PC-3 (cell line): ENCODE measurements at regions not wholly inside any gene's neighbourhood (a gene's known extent, or its start where the extent isn't known, plus 50 kb on each side); places are given as distances from the start of the nearest gene placed in this dataset.
A peak's percentile ranks its signal among the peaks of the same experiment; 100 is the strongest.
"Not testable (repeated sequence)": the region's sequence is repeated elsewhere in the genome, so short reads cannot be mapped to it uniquely, and the experiment has no call there.

Experiments used
- ATAC-seq: fragments of 200-7000 bp; cut with Tn5 transposase; 2 replicates; pipeline ENCODE4 v1.9.1; 2020; ENCODE audit warnings: mild to moderate bottlenecking, moderate library complexity
- BruUV-seq: library from RNA; stranded (reverse); fragments of 400-500 nt; replicated peaks from 2 replicates; lab custom pipeline; 2021; lab: Mats Ljungman, UMichigan
- CTCF ChIA-PET: fragments of 300-600 bp; sonication (Branson Sonifier 250); formaldehyde crosslinking; loops from one replicate; lab custom pipeline; 2022; ENCODE audit warnings: antibody characterized with exemption; lab: Charles Lee
- POLR2A ChIA-PET: fragments of 300-600 bp; sonication (Branson Sonifier 250); formaldehyde crosslinking; loops from one replicate; lab custom pipeline; 2022; ENCODE audit warnings: antibody characterized with exemption; ENCODE audit not compliant: unreplicated experiment; lab: Charles Lee
- DNase-seq: peaks from one replicate; pipeline ENCODE4 v3.0.0-alpha.2; 2015
- H2AFZ ChIP-seq: fragments of 300-600 bp; sonication (generic); 2 replicates; pipeline ENCODE4 v1.6.0; 2016; ENCODE audit warnings: antibody characterized with exemption, low read length
- H3F3A ChIP-seq: fragments of 300-600 bp; sonication (generic); one replicate; pipeline ENCODE4 v1.6.0; 2017; ENCODE audit warnings: antibody characterized with exemption, low read length, control low read depth, mild to moderate bottlenecking; ENCODE audit not compliant: unreplicated experiment
- H3K27ac ChIP-seq: fragments of 300-600 bp; sonication (generic); 2 replicates; pipeline ENCODE4 v1.5.1; 2016; ENCODE audit warnings: mild to moderate bottlenecking, low read length
- H3K27me3 ChIP-seq: fragments of 300-600 bp; sonication (generic); 2 replicates; pipeline ENCODE4 v1.6.1; 2016; ENCODE audit warnings: low read length, mixed read lengths
- H3K36me3 ChIP-seq: fragments of 300-600 bp; sonication (generic); 2 replicates; pipeline ENCODE4 v1.6.1; 2016; ENCODE audit warnings: low read depth, mixed run types, low read length, mixed read lengths
- H3K4me1 ChIP-seq: fragments of 300-600 bp; sonication (generic); 2 replicates; pipeline ENCODE4 v1.5.1; 2016; ENCODE audit warnings: low read length; ENCODE audit not compliant: insufficient read depth
- H3K4me2 ChIP-seq: fragments of 300-600 bp; sonication (generic); 2 replicates; pipeline ENCODE4 v1.6.0; 2016; ENCODE audit warnings: low read length
- H3K4me3 ChIP-seq: fragments of 300-600 bp; sonication (generic); 2 replicates; pipeline ENCODE4 v1.5.1; 2016; ENCODE audit warnings: mild to moderate bottlenecking, low read length, mixed read lengths
- H3K79me2 ChIP-seq: fragments of 300-600 bp; sonication (generic); 2 replicates; pipeline ENCODE4 v1.6.1; 2017; ENCODE audit warnings: low read length, mixed read lengths
- H3K9ac ChIP-seq: fragments of 300-600 bp; sonication (generic); 2 replicates; pipeline ENCODE4 v1.6.0; 2016; ENCODE audit warnings: mild to moderate bottlenecking, low read length
- H3K9me2 ChIP-seq: fragments of 300-600 bp; sonication (generic); replicated peaks from 2 replicates; pipeline ENCODE4 v1.6.1; 2016; ENCODE audit warnings: mixed run types, low read length, mixed read lengths
- H3K9me3 ChIP-seq: fragments of 300-600 bp; sonication (generic); 2 replicates; pipeline ENCODE4 v1.6.1; 2016; ENCODE audit warnings: low read length, mixed read lengths
- H4K20me1 ChIP-seq: fragments of 300-600 bp; sonication (generic); 2 replicates; pipeline ENCODE4 v1.6.1; 2016; ENCODE audit warnings: low read length, mixed read lengths
- intact Hi-C: fragments of 100-400 bp; cut with micrococcal nuclease; formaldehyde crosslinking; loops from 2 replicates; pipeline ENCODE4 v1.9.0; 2023
- TF ChIP-seq, protein P1 (sequence below): fragments of 300-600 bp; sonication (generic); conservative IDR thresholded peaks from 2 replicates; pipeline ENCODE4 v1.5.1; 2017; ENCODE audit warnings: antibody characterized with exemption, low read depth, mild to moderate bottlenecking, low read length

DNA sequence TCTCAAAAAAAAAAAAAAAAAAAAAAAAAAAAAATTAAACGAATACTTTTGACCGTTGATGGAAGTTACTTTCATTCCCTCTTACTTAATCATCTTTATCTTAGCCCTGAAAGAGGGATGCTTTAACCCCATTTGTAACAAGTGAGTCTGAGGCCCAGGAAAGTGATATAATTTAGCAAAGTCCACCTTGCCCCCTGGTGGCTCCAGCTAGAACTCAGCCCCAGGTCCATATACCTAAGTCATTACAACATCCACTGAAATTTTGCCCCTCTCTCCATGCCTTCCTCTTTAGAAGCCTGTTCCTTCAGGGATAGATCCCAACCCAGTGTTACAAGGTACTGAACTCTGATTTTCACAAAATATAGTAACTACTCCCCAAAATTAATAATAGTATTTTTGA lies 116.3 kb upstream of the KRTAP5-11 start:
- H3K79me2 ChIP-seq, H3K9me3 ChIP-seq, H3K9ac ChIP-seq, H3K4me1 ChIP-seq, H3K9me2 ChIP-seq, ATAC-seq, H3K36me3 ChIP-seq, POLR2A ChIA-PET, H3K4me2 ChIP-seq, H3K27me3 ChIP-seq, H3K27ac ChIP-seq, CTCF ChIA-PET, BruUV-seq, H4K20me1 ChIP-seq, H3F3A ChIP-seq, H2AFZ ChIP-seq, intact Hi-C loops, H3K4me3 ChIP-seq: not testable (repeated sequence)
- DNase-seq: peak; percentile 59
- TF ChIP-seq, protein P1, sequence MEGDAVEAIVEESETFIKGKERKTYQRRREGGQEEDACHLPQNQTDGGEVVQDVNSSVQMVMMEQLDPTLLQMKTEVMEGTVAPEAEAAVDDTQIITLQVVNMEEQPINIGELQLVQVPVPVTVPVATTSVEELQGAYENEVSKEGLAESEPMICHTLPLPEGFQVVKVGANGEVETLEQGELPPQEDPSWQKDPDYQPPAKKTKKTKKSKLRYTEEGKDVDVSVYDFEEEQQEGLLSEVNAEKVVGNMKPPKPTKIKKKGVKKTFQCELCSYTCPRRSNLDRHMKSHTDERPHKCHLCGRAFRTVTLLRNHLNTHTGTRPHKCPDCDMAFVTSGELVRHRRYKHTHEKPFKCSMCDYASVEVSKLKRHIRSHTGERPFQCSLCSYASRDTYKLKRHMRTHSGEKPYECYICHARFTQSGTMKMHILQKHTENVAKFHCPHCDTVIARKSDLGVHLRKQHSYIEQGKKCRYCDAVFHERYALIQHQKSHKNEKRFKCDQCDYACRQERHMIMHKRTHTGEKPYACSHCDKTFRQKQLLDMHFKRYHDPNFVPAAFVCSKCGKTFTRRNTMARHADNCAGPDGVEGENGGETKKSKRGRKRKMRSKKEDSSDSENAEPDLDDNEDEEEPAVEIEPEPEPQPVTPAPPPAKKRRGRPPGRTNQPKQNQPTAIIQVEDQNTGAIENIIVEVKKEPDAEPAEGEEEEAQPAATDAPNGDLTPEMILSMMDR: peak; percentile 46

DNA sequence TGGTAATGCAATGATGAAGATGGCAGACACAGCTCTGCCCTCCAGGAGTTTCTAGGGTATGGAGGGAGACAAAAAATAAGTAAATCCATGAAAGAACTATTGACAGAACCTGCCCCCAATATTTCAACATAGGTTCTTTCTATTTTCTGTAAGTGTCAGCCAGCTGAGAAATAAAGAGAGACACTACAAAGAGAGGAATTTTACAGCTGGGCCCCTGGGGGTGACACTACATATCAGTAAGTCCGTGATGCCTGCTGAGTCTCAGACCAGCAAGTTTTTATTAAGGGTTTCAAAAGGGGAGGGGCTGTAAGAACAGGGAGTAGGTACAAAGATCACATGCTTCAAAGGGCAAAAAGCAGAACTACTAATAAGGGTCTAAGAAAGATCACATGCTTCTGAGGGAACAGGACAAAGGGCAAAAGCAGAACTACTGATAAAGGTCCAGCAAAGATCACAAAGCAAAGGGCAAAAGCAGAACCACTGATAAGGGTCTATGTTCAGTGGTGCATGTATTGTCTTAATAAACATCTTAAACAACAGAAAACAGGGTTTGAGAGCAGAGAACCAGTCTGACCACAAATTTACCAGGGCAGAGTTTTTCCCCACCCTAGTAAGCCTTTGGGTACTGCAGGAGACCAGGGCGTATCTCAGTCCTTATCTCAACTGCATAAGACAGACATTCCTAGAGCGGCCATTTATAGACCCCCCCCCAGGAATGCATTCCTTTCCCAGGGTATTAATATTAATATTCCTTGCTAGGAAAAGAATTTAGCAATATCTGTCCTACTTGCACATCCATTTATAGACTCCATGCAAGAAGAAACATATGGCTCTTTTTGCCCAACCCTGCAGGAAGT lies 119.0 kb upstream of the KRTAP5-11 start:
- H3K9ac ChIP-seq, ATAC-seq, H3K4me2 ChIP-seq, DNase-seq, H3K9me3 ChIP-seq, H3F3A ChIP-seq, POLR2A ChIA-PET, H3K4me1 ChIP-seq, H3K27me3 ChIP-seq, H3K27ac ChIP-seq, H3K79me2 ChIP-seq, BruUV-seq, H4K20me1 ChIP-seq, H3K9me2 ChIP-seq, H3K36me3 ChIP-seq, H2AFZ ChIP-seq, H3K4me3 ChIP-seq, CTCF ChIA-PET, intact Hi-C loops: not testable (repeated sequence)

DNA sequence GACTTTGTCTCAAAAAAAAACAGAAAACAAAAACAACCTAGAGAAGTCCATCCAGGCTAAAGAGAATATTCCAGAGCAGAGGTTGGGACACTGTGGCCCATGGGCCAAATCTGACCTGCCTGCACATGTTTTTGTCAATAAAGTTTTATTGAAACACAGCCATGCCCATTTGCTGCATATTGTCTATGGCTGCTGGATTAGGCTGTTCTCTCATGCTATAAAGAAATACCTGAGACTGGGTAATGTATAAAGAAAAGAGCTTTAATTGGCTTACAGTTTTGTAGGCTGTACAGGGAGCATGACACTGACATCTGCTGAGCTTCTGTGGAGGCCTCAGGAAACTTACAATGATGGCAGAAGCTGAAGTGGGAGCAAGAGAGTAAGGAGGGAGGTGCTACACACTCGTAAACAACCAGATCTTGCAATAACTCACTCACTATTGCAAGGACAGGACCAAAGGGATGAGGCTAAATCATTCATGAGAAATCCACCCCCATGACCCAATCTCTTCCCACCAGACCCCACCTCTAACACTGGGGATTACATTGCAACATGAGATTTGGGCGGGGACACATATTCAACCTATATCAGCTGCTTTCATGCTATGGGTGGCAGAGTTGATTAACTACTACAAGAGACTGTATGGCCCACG lies 122.5 kb upstream of the KRTAP5-11 start:
- H3K27ac ChIP-seq, H3K4me1 ChIP-seq, H2AFZ ChIP-seq, CTCF ChIA-PET, H3K9me3 ChIP-seq, ATAC-seq, H3K4me3 ChIP-seq, POLR2A ChIA-PET, H3K79me2 ChIP-seq, BruUV-seq, H4K20me1 ChIP-seq, intact Hi-C loops, H3K9me2 ChIP-seq, H3K4me2 ChIP-seq, H3F3A ChIP-seq, H3K36me3 ChIP-seq, H3K9ac ChIP-seq, DNase-seq: not testable (repeated sequence)
- peaks cover 15% of the 10 kb centered on the region for H3K27me3 ChIP-seq

DNA sequence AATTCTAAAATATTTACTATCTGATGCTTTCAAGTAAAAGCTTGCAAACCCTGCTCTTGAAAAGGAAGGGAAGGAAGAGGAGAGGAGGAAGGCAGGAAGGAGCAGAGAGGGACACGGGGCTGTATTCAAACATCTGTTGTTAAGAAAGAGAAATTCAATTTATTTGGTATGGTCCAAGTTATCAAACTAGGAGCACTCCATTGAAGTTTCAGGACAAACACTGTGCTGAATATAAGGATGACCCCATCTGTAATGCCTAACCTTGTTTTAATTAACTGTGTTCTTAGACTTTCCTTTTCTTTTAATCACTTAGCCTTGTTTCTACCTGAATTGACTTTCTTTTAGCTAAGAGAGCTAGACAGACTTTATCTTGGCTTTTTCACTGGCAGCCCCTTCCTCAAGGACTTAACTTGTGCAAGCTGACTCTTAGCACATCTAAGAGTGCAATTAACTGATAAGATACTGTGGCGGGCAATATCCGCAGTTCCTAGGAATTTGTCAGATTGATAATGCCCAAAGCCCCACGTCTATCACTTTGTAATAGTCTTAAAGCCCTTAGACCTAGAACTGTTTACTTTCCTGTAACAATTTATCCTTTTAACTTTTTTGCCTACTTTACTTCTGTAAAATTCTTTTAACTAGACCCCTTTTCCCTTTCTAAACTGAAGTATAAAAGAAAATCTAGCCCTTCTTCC lies 123.2 kb upstream of the KRTAP5-11 start:
- ATAC-seq, H3K4me2 ChIP-seq, H3K9ac ChIP-seq, H3K27ac ChIP-seq, H3K36me3 ChIP-seq, H4K20me1 ChIP-seq, DNase-seq, H3K79me2 ChIP-seq, CTCF ChIA-PET, H3K9me3 ChIP-seq, H3K4me3 ChIP-seq, H3F3A ChIP-seq, H3K4me1 ChIP-seq, H3K9me2 ChIP-seq, BruUV-seq, POLR2A ChIA-PET, H2AFZ ChIP-seq, intact Hi-C loops: not testable (repeated sequence)
- H3K27me3 ChIP-seq: peaks cover 17% of the 10 kb centered on the region

DNA sequence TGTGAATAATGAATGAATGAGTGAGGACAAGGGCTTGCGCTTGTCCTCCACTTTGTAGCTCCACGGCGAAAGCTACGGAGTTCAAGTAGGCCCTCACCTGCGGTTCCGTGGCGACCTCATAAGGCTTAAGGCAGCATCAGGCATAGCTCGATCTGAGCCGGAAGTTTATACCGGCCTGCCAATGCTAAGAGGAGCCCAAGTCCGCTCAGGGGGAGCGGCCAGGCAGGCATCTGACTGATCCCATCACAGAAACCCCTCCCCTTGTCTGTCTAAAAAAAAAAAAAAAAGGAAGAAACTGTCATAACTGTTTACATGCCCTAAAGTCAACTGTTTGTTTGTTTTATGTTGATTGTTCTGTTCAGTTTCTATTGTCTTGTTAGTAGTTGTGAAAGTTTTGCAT lies 124.4 kb upstream of the KRTAP5-11 start:
- H3K27me3 ChIP-seq: peaks cover 24% of the 10 kb centered on the region
- H3K9me2 ChIP-seq, H3K9ac ChIP-seq, H3K4me2 ChIP-seq, H3F3A ChIP-seq, CTCF ChIA-PET, H2AFZ ChIP-seq, H3K36me3 ChIP-seq, H3K4me1 ChIP-seq, H3K79me2 ChIP-seq, H3K9me3 ChIP-seq, H4K20me1 ChIP-seq, BruUV-seq, H3K27ac ChIP-seq, ATAC-seq, H3K4me3 ChIP-seq, POLR2A ChIA-PET, intact Hi-C loops, DNase-seq: not testable (repeated sequence)
